Neural crest cell (in vitro differentiated cells): ENCODE measurements at regions not wholly inside any gene's neighbourhood (a gene's known extent, or its start where the extent isn't known, plus 50 kb on each side); places are given as distances from the start of the nearest gene placed in this dataset.

Experiments used
- DNase-seq: peaks from one replicate; pipeline ENCODE4 v3.0.0; 2021; ENCODE audit warnings: low read depth, mixed read lengths, low spot score
- H3K27ac Mint-ChIP-seq: one replicate; pipeline ENCODE4 v1.8.0; 2021; ENCODE audit warnings: mild to moderate bottlenecking, mixed read lengths; ENCODE audit not compliant: unreplicated experiment
- H3K27me3 Mint-ChIP-seq: 2 replicates; pipeline ENCODE4 v1.8.0; 2021; ENCODE audit warnings: low read depth, mild to moderate bottlenecking, mixed read lengths
- H3K36me3 Mint-ChIP-seq: 2 replicates; pipeline ENCODE4 v1.8.0; 2021; ENCODE audit warnings: low read depth, mild to moderate bottlenecking, mixed read lengths
- H3K4me1 Mint-ChIP-seq: 2 replicates; pipeline ENCODE4 v1.8.0; 2021; ENCODE audit warnings: mixed read lengths
- H3K4me3 Mint-ChIP-seq: one replicate; pipeline ENCODE4 v1.8.0; 2021; ENCODE audit warnings: mild to moderate bottlenecking, mixed read lengths
- H3K9me3 Mint-ChIP-seq: 2 replicates; pipeline ENCODE4 v1.8.0; 2021; ENCODE audit warnings: mixed read lengths
- CTCF ChIP-seq: fragments of 200-600 bp; sonication (generic); conservative IDR thresholded peaks from 2 replicates; pipeline ENCODE4 v1.5.0; 2021; ENCODE audit warnings: antibody characterized with exemption, mild to moderate bottlenecking

GRCh38 chr6:134424798-134425170 is 106.9 kb upstream of the SGK1 start:
- Mint-ChIP-seq H3K4me1 (no peaks in the 10 kb centered on the region), H3K9me3 (peaks cover 2% of the 10 kb centered on the region), H3K4me3 (no peak overlapping the region), H3K36me3 (no peaks in the 10 kb centered on the region), H3K27me3 (no peaks in the 10 kb centered on the region), H3K27ac (no peak overlapping the region)
- no peak for DNase-seq
- TF ChIP-seq CTCF, result no peak

- no peaks in the 10 kb centered on the region for H3K4me1 Mint-ChIP-seq
- no peak overlapping the region for H3K4me3 Mint-ChIP-seq
- no peak for DNase-seq
- no peak overlapping the region for H3K27ac Mint-ChIP-seq
- no peaks in the 10 kb centered on the region for H3K36me3 Mint-ChIP-seq
- H3K9me3 Mint-ChIP-seq, result peaks cover 2% of the 10 kb centered on the region
- no peaks in the 10 kb centered on the region for H3K27me3 Mint-ChIP-seq
- no peak for TF ChIP-seq CTCF
Measured at GRCh38 chr6:134424165-134424797, 106.4 kb upstream of the SGK1 start.

- no peak overlapping the region for H3K4me3 Mint-ChIP-seq
- H3K36me3 Mint-ChIP-seq, result no peaks in the 10 kb centered on the region
- no peaks in the 10 kb centered on the region for H3K27me3 Mint-ChIP-seq
- no peaks in the 10 kb centered on the region for H3K4me1 Mint-ChIP-seq
- H3K9me3 Mint-ChIP-seq, result peaks cover 2% of the 10 kb centered on the region
- H3K27ac Mint-ChIP-seq, result no peak overlapping the region
- TF ChIP-seq CTCF, result no peak
- DNase-seq, result no peak
Measured at GRCh38 chr6:134422426-134423231, 104.7 kb upstream of the SGK1 start.

GRCh38 chr6:134421501-134421900 is 103.6 kb upstream of the SGK1 start:
- TF ChIP-seq CTCF, result no peak
- Mint-ChIP-seq H3K27me3 (no peaks in the 10 kb centered on the region), H3K4me1 (no peaks in the 10 kb centered on the region)

GRCh38 chr6:134420614-134421181 is 102.8 kb upstream of the SGK1 start:
- no peaks in the 10 kb centered on the region for H3K4me1 Mint-ChIP-seq
- DNase-seq, result no peak
- H3K27me3 Mint-ChIP-seq, result no peaks in the 10 kb centered on the region
- no peak overlapping the region for H3K27ac Mint-ChIP-seq
- peaks cover 2% of the 10 kb centered on the region for H3K9me3 Mint-ChIP-seq
- TF ChIP-seq CTCF, result no peak
- no peak overlapping the region for H3K4me3 Mint-ChIP-seq
- H3K36me3 Mint-ChIP-seq, result no peaks in the 10 kb centered on the region

More at GRCh38 chr6:134421501-134421900, 103.6 kb upstream of the SGK1 start:
- no peak overlapping the region for H3K4me3 Mint-ChIP-seq
- no peak for DNase-seq
- peaks cover 2% of the 10 kb centered on the region for H3K9me3 Mint-ChIP-seq
- no peak overlapping the region for H3K27ac Mint-ChIP-seq
- H3K36me3 Mint-ChIP-seq, result no peaks in the 10 kb centered on the region
